ENCODE measurements at regions not wholly inside any gene's neighbourhood (a gene's known extent, or its start where the extent isn't known, plus 50 kb on each side); places are given as distances from the start of the nearest gene placed in this dataset.
"Not testable (repeated sequence)": the region's sequence is repeated elsewhere in the genome, so short reads cannot be mapped to it uniquely, and the experiment has no call there.

DNA sequence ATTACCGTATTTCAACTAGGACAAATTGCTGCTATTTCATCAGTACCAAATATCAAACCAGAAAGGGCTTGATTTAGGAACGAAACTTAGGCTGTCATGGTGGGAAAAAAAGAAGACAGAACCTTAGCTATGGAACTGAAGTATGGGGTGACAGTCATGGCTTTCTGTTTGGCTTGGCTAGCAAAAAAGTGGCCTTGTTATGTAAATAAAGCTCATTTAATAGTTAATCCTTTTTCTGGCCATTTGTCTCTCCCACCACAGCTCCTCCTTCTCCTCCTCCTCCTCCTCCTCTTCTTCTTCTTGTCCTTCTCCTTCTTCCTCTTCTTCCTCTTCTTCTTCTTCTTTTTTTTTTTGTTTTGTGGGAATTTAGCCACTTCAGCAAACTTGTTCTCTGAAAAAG, 434.7 kb upstream of the NDST4 start:
- H3K36me3 ChIP-seq (ENCODE audit: control insufficient read depth, insufficient read depth, low read length): no peaks in the 10 kb centered on the region
- no peaks in the 10 kb centered on the region for H3K9me3 ChIP-seq (ENCODE audit: control insufficient read depth, low read length)
- 85 to 90% methylated on average over 1 to 2 of the region's 2 CpGs for WGBS, 2 experiments
- H3K27ac ChIP-seq (ENCODE audit: insufficient read depth, low read depth, low read length, poor library complexity, severe bottlenecking): no peak overlapping the region
- no peaks in the 10 kb centered on the region for H3K4me1 ChIP-seq (ENCODE audit: control insufficient read depth, insufficient read depth, low read length)
- no peaks in the 10 kb centered on the region for H3K27me3 ChIP-seq (ENCODE audit: control insufficient read depth, insufficient read depth, low read length, poor library complexity, severe bottlenecking)
- H3K4me3 ChIP-seq (ENCODE audit: insufficient read depth, low read depth, low read length): no peak overlapping the region

DNA sequence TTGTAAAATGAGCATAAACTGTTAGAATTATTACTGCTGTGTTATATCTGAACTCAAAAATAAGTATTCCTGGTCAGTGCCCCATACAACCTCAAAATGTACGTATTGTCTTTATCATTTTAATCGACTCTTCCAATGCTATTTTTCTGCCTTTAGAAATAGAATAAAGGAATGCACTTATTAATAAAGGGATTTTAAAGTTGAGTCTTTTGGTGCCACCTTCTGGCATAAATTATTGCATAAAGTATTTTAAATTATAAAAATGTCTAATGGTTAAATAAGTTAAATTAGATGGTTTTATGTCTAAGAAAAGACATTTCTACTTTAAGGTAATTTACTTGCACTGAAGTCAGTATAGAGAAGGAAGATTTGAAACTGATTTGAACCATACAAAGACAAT, 424.0 kb upstream of the NDST4 start:
- Histone ChIP-seq H3K27ac (ENCODE audit: insufficient read depth, low read depth, low read length, poor library complexity, severe bottlenecking) (no peak overlapping the region), H3K4me1 (ENCODE audit: control insufficient read depth, insufficient read depth, low read length) (no peaks in the 10 kb centered on the region), H3K36me3 (ENCODE audit: control insufficient read depth, insufficient read depth, low read length) (no peaks in the 10 kb centered on the region), H3K9me3 (ENCODE audit: control insufficient read depth, low read length) (no peaks in the 10 kb centered on the region), H3K4me3 (ENCODE audit: insufficient read depth, low read depth, low read length) (no peak overlapping the region), H3K27me3 (ENCODE audit: control insufficient read depth, insufficient read depth, low read length, poor library complexity, severe bottlenecking) (no peaks in the 10 kb centered on the region)
- WGBS, 2 experiments: no CpG with 5 or more reads among the region's 2 CpGs

DNA sequence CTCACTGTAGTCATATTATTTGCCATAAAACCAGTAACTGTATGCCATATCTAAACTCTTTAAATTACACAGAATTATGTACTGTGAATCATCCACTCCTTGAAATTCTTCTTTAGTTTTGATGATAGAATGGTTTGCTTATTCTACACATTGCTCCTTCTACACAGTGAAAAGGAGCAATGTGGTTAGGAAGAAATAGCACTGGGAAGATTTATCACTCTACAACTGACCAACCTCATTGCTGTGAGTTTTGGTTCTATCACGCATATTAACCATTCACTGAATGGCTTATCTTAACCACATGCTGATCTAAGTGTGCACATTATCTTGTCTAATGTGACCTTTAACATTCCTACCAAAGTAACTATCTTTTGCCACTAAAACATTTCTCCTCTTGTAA, 415.7 kb upstream of the NDST4 start:
- H3K4me3 ChIP-seq (ENCODE audit: insufficient read depth, low read depth, low read length): no peak overlapping the region
- no peaks in the 10 kb centered on the region for H3K36me3 ChIP-seq (ENCODE audit: control insufficient read depth, insufficient read depth, low read length)
- no peak overlapping the region for H3K27ac ChIP-seq (ENCODE audit: insufficient read depth, low read depth, low read length, poor library complexity, severe bottlenecking)
- H3K27me3 ChIP-seq (ENCODE audit: control insufficient read depth, insufficient read depth, low read length, poor library complexity, severe bottlenecking): no peaks in the 10 kb centered on the region
- no peaks in the 10 kb centered on the region for H3K4me1 ChIP-seq (ENCODE audit: control insufficient read depth, insufficient read depth, low read length)
- 39 to 56% methylated on average over 1 of the region's 1 CpG for WGBS, 2 experiments
- no peaks in the 10 kb centered on the region for H3K9me3 ChIP-seq (ENCODE audit: control insufficient read depth, low read length)

DNA sequence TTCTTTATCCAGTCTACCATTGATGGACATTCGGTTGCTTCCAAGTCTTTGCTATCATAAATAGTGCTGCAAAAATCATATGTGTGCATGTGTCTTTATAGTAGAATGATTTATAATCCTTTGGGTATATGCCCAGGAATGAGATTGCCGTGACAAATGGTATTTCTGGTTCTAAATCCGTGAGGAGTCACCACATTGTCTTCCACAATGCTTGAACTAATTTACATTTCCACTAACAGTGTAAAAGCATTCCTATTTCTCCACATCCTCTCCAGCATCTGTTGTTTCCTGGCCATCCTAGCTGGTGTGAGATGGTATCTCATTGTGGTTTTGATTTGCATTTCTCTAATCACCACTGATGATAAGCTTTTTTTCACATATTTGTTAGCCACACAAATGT, 406.1 kb upstream of the NDST4 start:
- H3K4me3 ChIP-seq (ENCODE audit: insufficient read depth, low read depth, low read length); H3K27ac ChIP-seq (ENCODE audit: insufficient read depth, low read depth, low read length, poor library complexity, severe bottlenecking): not testable (repeated sequence)

DNA sequence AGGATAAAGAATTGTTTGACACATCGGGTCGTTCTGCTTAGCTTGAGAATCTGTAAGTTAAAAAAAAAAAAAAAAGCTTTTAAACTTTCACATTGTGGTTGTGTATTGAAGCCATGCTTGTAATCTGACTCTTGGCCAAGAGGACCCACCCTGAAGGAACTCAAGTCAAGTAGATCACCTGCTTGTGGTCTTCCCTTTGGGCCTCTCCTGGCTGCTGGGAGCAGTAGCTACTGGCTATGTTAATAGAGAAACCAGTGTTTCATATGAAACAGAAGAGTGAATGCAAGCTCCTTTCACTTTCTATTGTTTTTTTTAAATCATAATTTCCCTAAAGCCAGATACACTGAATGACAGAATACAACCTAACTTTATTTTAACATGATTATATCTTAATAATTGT, 402.4 kb upstream of the NDST4 start:
- Histone ChIP-seq H3K4me1 (ENCODE audit: control insufficient read depth, insufficient read depth, low read length) (no peaks in the 10 kb centered on the region), H3K9me3 (ENCODE audit: control insufficient read depth, low read length) (no peaks in the 10 kb centered on the region), H3K4me3 (ENCODE audit: insufficient read depth, low read depth, low read length) (no peak overlapping the region), H3K27me3 (ENCODE audit: control insufficient read depth, insufficient read depth, low read length, poor library complexity, severe bottlenecking) (no peaks in the 10 kb centered on the region), H3K27ac (ENCODE audit: insufficient read depth, low read depth, low read length, poor library complexity, severe bottlenecking) (no peak overlapping the region), H3K36me3 (ENCODE audit: control insufficient read depth, insufficient read depth, low read length) (no peaks in the 10 kb centered on the region)
- 47 to 49% methylated on average over 2 of the region's 2 CpGs for WGBS, 2 experiments

More for the DNA sequence above, 406.1 kb upstream of the NDST4 start:
- H3K36me3 ChIP-seq (ENCODE audit: control insufficient read depth, insufficient read depth, low read length); H3K9me3 ChIP-seq (ENCODE audit: control insufficient read depth, low read length); H3K4me1 ChIP-seq (ENCODE audit: control insufficient read depth, insufficient read depth, low read length); H3K27me3 ChIP-seq (ENCODE audit: control insufficient read depth, insufficient read depth, low read length, poor library complexity, severe bottlenecking): not testable (repeated sequence)
- 82 to 92% methylated on average over 2 to 3 of the region's 3 CpGs for WGBS, 2 experiments

DNA sequence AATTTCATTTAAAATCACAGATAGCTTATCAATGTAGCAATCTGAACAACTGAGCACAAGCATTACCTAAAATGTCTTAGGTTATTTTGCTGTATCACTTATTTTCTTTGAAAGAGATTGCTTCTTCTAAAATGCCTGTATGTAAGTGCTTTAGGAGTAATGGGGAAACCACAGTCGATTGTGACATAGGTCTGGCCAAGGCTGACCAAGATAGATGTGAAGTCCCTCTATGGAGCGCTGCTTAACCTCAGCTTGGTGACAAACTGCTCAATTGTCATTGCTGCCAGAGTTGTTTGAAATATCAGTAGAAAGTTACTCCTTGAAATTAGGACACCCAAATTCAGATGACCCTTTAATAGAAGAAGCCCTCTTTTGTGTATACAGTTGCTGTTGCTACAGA, 401.9 kb upstream of the NDST4 start:
- Histone ChIP-seq H3K4me1 (ENCODE audit: control insufficient read depth, insufficient read depth, low read length) (no peaks in the 10 kb centered on the region), H3K4me3 (ENCODE audit: insufficient read depth, low read depth, low read length) (no peak overlapping the region), H3K36me3 (ENCODE audit: control insufficient read depth, insufficient read depth, low read length) (no peaks in the 10 kb centered on the region), H3K27me3 (ENCODE audit: control insufficient read depth, insufficient read depth, low read length, poor library complexity, severe bottlenecking) (no peaks in the 10 kb centered on the region), H3K9me3 (ENCODE audit: control insufficient read depth, low read length) (no peaks in the 10 kb centered on the region), H3K27ac (ENCODE audit: insufficient read depth, low read depth, low read length, poor library complexity, severe bottlenecking) (no peak overlapping the region)
- WGBS, 2 experiments: 89 to 93% methylated on average over 2 of the region's 2 CpGs

DNA sequence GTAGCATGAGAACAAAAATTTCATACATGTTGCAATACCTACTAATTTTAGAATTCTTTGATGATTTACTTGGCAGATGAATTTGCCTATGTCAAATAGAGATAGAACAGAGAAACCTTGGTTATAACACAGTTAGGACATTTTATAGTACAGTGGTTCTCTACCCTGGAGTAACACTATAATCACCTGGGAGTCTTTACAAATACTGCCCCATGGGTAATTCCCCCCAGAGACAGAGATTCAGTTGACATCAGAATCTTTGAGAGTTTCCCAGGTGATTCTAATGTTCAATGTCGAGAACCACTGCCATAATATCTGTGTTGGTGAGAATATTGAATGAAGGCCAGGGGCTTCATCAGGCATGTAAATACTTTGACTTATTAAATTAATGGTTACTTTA, 401.3 kb upstream of the NDST4 start:
- H3K36me3 ChIP-seq (ENCODE audit: control insufficient read depth, insufficient read depth, low read length): no peaks in the 10 kb centered on the region
- 92 to 100% methylated on average over 1 of the region's 1 CpG for WGBS, 2 experiments
- no peaks in the 10 kb centered on the region for H3K4me1 ChIP-seq (ENCODE audit: control insufficient read depth, insufficient read depth, low read length)
- no peak overlapping the region for H3K4me3 ChIP-seq (ENCODE audit: insufficient read depth, low read depth, low read length)
- H3K27me3 ChIP-seq (ENCODE audit: control insufficient read depth, insufficient read depth, low read length, poor library complexity, severe bottlenecking): no peaks in the 10 kb centered on the region
- no peaks in the 10 kb centered on the region for H3K9me3 ChIP-seq (ENCODE audit: control insufficient read depth, low read length)
- no peak overlapping the region for H3K27ac ChIP-seq (ENCODE audit: insufficient read depth, low read depth, low read length, poor library complexity, severe bottlenecking)

DNA sequence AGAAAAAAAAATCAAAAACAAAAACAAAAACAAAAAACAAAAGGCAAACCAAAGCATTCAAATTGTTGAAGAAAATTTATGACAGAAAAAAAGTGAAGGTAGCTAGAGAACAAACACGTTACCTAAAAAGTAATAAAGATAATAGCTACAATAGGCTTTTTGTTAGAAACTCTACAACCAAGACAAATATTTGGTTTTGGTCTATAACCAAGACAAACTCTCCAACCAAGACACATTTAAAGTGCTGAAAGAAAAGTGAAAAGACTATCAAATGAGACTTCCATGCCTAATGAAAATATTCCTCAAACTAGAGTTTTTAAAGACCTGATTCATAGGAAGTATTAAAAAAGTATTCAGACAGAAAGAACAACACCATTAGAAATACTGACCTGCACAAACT, 391.9 kb upstream of the NDST4 start:
- Histone ChIP-seq H3K27me3 (ENCODE audit: control insufficient read depth, insufficient read depth, low read length, poor library complexity, severe bottlenecking) (no peaks in the 10 kb centered on the region), H3K9me3 (ENCODE audit: control insufficient read depth, low read length) (no peaks in the 10 kb centered on the region), H3K36me3 (ENCODE audit: control insufficient read depth, insufficient read depth, low read length) (no peaks in the 10 kb centered on the region), H3K4me3 (ENCODE audit: insufficient read depth, low read depth, low read length) (no peak overlapping the region), H3K4me1 (ENCODE audit: control insufficient read depth, insufficient read depth, low read length) (no peaks in the 10 kb centered on the region), H3K27ac (ENCODE audit: insufficient read depth, low read depth, low read length, poor library complexity, severe bottlenecking) (no peak overlapping the region)
- WGBS, 2 experiments: no CpG with 5 or more reads among the region's 1 CpG

DNA sequence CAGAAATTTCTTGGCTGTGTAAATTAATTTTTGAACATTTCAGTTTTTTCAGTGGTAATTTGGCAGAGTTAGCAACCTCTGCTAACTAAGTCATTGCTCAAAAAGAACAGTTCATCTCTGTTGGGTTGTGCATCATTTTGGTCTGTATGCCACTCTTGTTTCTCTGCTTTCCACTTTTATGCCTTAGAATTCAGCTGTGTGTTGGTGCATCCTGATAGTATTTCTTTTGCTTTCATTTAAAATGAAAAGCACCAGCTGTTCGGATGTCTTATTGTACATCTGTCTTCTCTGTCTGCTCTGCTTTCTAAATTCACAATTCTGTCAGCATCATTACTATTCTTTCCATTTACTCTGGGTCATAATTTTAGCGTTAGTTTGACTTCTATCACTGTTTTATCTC, 388.2 kb upstream of the NDST4 start:
- no peak overlapping the region for H3K27ac ChIP-seq (ENCODE audit: insufficient read depth, low read depth, low read length, poor library complexity, severe bottlenecking)
- H3K4me3 ChIP-seq (ENCODE audit: insufficient read depth, low read depth, low read length): no peak overlapping the region
- H3K36me3 ChIP-seq (ENCODE audit: control insufficient read depth, insufficient read depth, low read length): no peaks in the 10 kb centered on the region
- 92 to 95% methylated on average over 2 of the region's 2 CpGs for WGBS, 2 experiments
- H3K9me3 ChIP-seq (ENCODE audit: control insufficient read depth, low read length): no peaks in the 10 kb centered on the region
- H3K4me1 ChIP-seq (ENCODE audit: control insufficient read depth, insufficient read depth, low read length): no peaks in the 10 kb centered on the region
- no peaks in the 10 kb centered on the region for H3K27me3 ChIP-seq (ENCODE audit: control insufficient read depth, insufficient read depth, low read length, poor library complexity, severe bottlenecking)

DNA sequence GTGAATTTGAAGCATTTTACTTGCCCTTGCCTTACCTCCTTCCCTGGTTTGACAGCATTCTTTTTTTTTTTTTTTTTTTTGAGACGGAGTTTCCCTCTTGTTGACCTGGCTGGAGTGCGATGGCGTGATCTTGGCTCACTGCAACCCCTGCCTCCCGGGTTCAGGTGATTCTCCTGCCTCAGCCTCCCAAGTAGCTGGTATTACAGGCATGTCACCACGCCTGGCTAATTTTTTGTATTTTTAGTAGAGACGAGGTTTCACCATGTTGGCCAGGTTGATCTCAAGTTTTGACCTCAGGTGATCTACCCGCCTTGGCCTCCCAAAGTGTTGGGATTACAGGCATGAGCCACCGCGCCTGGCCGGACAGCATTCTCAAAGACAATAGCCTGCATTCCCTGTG, 380.4 kb upstream of the NDST4 start:
- not testable (repeated sequence) for H3K4me3 ChIP-seq (ENCODE audit: insufficient read depth, low read depth, low read length); H3K27me3 ChIP-seq (ENCODE audit: control insufficient read depth, insufficient read depth, low read length, poor library complexity, severe bottlenecking); H3K27ac ChIP-seq (ENCODE audit: insufficient read depth, low read depth, low read length, poor library complexity, severe bottlenecking); H3K4me1 ChIP-seq (ENCODE audit: control insufficient read depth, insufficient read depth, low read length); H3K9me3 ChIP-seq (ENCODE audit: control insufficient read depth, low read length); H3K36me3 ChIP-seq (ENCODE audit: control insufficient read depth, insufficient read depth, low read length)
- WGBS, 2 experiments: 92 to 93% methylated on average over 10 of the region's 10 CpGs

DNA sequence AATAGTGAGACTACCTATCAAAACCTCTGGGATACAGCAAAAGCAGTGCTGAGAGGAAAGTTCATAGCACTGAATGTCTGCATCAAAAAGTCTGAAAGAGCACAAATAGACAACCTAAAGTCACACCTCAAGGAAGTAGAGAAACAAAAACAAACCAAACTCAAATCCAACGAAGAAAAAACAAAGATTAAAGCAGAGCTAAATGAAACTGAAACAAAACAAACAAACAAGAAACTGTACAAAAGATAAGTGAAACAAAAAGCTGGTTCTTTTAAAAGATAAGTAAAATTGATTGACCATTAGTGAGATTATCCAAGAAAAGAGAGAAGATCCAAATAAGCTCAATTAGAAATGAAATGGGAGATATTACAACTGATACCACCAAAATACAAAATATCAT, 378.3 kb upstream of the NDST4 start:
- no peak overlapping the region for H3K4me3 ChIP-seq (ENCODE audit: insufficient read depth, low read depth, low read length)
- no peaks in the 10 kb centered on the region for H3K4me1 ChIP-seq (ENCODE audit: control insufficient read depth, insufficient read depth, low read length)
- H3K36me3 ChIP-seq (ENCODE audit: control insufficient read depth, insufficient read depth, low read length): no peaks in the 10 kb centered on the region
- no peaks in the 10 kb centered on the region for H3K9me3 ChIP-seq (ENCODE audit: control insufficient read depth, low read length)
- no peaks in the 10 kb centered on the region for H3K27me3 ChIP-seq (ENCODE audit: control insufficient read depth, insufficient read depth, low read length, poor library complexity, severe bottlenecking)
- WGBS, 2 experiments: 86 to 100% methylated on average over 1 of the region's 1 CpG
- H3K27ac ChIP-seq (ENCODE audit: insufficient read depth, low read depth, low read length, poor library complexity, severe bottlenecking): no peak overlapping the region

Measured in ectodermal cell (in vitro differentiated cells).